Esophagus muscularis mucosa (tissue), 3 donors: ENCODE measurements at regions not wholly inside any gene's neighbourhood (a gene's known extent, or its start where the extent isn't known, plus 50 kb on each side); places are given as distances from the start of the nearest gene placed in this dataset.

ENCODE experiments used
- POLR2A ChIP-seq: fragments of 450-650 bp; IDR thresholded peaks from one replicate; pipeline ENCODE4 v1.6.1; 2017; ENCODE audit warnings: antibody characterized with exemption, moderate library complexity, mild to moderate bottlenecking, low read depth
- TF ChIP-seq, protein P1 (sequence below), 3 experiments: fragments of 200-600 bp in 2 of 3; fragments of 450-650 bp in 1 of 3; sonication (generic) in 2 of 3; IDR thresholded peaks; one replicate each; pipeline ENCODE4 v1.5.1; 2017 to 2019; ENCODE audit warnings: antibody characterized with exemption in 3 of 3, mild to moderate bottlenecking in 2 of 3, moderate library complexity in 1 of 3

DNA sequence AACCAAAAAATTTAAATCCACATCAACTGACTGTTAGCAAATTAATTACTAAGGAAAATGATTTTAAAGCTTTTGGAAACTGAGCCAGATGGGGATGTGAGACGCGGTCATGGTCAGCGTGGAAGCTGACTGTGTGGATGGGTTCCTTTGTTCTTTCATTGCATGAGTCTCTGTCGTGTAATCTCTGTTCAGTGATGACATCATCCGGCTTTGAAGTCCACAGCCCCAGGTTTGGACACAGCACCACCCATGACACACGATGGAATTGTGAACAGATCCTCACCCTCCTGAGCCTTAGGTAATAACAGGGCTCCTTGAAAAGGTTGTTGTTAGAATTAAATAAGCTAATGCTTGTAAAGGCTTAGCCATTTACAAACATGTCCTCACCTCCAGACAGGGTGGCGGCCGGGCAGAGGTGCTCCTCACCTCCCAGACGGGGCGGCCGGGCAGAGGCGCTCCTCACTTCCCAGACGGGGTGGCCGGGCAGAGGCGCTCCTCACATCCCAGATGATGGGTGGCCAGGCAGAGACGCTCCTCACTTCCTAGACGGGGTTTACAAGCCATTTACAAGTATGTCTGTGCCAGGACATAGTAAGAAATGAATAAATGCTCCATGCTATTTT lies 677.3 kb downstream of the TBC1D22A start:
- no peak for TF ChIP-seq POLR2A
- TF ChIP-seq, protein P1, sequence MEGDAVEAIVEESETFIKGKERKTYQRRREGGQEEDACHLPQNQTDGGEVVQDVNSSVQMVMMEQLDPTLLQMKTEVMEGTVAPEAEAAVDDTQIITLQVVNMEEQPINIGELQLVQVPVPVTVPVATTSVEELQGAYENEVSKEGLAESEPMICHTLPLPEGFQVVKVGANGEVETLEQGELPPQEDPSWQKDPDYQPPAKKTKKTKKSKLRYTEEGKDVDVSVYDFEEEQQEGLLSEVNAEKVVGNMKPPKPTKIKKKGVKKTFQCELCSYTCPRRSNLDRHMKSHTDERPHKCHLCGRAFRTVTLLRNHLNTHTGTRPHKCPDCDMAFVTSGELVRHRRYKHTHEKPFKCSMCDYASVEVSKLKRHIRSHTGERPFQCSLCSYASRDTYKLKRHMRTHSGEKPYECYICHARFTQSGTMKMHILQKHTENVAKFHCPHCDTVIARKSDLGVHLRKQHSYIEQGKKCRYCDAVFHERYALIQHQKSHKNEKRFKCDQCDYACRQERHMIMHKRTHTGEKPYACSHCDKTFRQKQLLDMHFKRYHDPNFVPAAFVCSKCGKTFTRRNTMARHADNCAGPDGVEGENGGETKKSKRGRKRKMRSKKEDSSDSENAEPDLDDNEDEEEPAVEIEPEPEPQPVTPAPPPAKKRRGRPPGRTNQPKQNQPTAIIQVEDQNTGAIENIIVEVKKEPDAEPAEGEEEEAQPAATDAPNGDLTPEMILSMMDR (IDR thresholded peaks at IDR 0.05) = no peak
